ENCODE measurements at regions not wholly inside any gene's neighbourhood (a gene's known extent, or its start where the extent isn't known, plus 50 kb on each side); places are given as distances from the start of the nearest gene placed in this dataset.

GRCh38 chr22:47384977-47385376, 622.5 kb downstream of the TBC1D22A start:
- no peak for TF ChIP-seq CTCF (IDR thresholded peaks at IDR 0.05)
- TF ChIP-seq POLR2A (IDR thresholded peaks at IDR 0.05) = no peak
- no peaks in the 10 kb centered on the region for H3K27me3 ChIP-seq
- intact Hi-C loops (cut with DNase I) = no loop called here
- 64 to 79% (median 72%) methylated on average over 8 of the region's 8 CpGs for WGBS, 4 donors
- no peaks in the 10 kb centered on the region for H3K36me3 ChIP-seq (replicated peaks in 1 of 2)
- no peaks in the 10 kb centered on the region for H3K4me1 ChIP-seq (replicated peaks in 1 of 2)
- no peak overlapping the region for H3K27ac ChIP-seq
- DNase-seq = no peak
- no peak overlapping the region for H3K4me3 ChIP-seq
- H3K9me3 ChIP-seq (replicated peaks in 1 of 3) = no peaks in the 10 kb centered on the region

- no peaks in the 10 kb centered on the region for H3K36me3 ChIP-seq (replicated peaks in 1 of 2)
- no peaks in the 10 kb centered on the region for H3K4me1 ChIP-seq (replicated peaks in 1 of 2)
- no peak overlapping the region for H3K4me3 ChIP-seq
- H3K27me3 ChIP-seq = no peaks in the 10 kb centered on the region
- DNase-seq = no peak
- no peak for TF ChIP-seq POLR2A (IDR thresholded peaks at IDR 0.05)
- no peak overlapping the region for H3K27ac ChIP-seq
- 64 to 70% (median 68%) methylated on average over 7 of the region's 7 CpGs for WGBS, 4 donors
- intact Hi-C loops (cut with DNase I) = no loop called here
- H3K9me3 ChIP-seq (replicated peaks in 1 of 3) = no peaks in the 10 kb centered on the region
Observed at GRCh38 chr22:47382164-47382890, 619.9 kb downstream of the TBC1D22A start.

DNA sequence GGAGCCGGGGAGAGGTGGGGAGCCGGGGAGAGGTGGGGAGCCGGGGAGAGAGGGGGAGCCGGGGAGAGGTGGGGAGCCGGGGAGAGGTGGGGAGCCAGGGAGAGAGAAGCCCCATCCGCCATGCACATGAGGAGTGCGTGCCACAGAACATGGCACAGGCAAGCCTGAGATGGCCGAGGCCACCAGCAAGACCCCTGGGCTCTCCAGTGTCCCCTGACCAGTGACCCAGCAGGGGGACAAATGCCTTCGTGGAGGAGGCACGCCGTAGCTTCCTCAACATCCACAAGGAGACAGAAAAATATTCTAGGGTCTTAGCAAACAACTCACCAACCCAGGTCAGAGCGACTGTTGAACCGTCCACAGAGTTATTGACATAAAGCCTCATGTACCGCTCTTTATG, 618.8 kb downstream of the TBC1D22A start:
- intact Hi-C loops (cut with DNase I) = no loop called here
- Histone ChIP-seq H3K36me3 (replicated peaks in 1 of 2) (no peaks in the 10 kb centered on the region), H3K4me1 (replicated peaks in 1 of 2) (no peaks in the 10 kb centered on the region), H3K27ac (no peak overlapping the region), H3K27me3 (no peaks in the 10 kb centered on the region), H3K4me3 (no peak overlapping the region), H3K9me3 (replicated peaks in 1 of 3) (no peaks in the 10 kb centered on the region)
- TF ChIP-seq CTCF (IDR thresholded peaks at IDR 0.05) = no peak
- no peak for TF ChIP-seq POLR2A (IDR thresholded peaks at IDR 0.05)
- DNase-seq = no peak
- 81 to 86% (median 83%) methylated on average over 11 to 14 of the region's 14 CpGs for WGBS, 4 donors

GRCh38 chr22:47380692-47381091, 618.2 kb downstream of the TBC1D22A start:
- Histone ChIP-seq H3K27ac (no peak overlapping the region), H3K27me3 (no peaks in the 10 kb centered on the region), H3K36me3 (replicated peaks in 1 of 2) (no peaks in the 10 kb centered on the region), H3K9me3 (replicated peaks in 1 of 3) (no peaks in the 10 kb centered on the region), H3K4me1 (replicated peaks in 1 of 2) (no peaks in the 10 kb centered on the region), H3K4me3 (no peak overlapping the region)
- DNase-seq = no peak
- intact Hi-C loops (cut with DNase I) = no loop called here
- 70 to 83% (median 75%) methylated on average over 5 of the region's 5 CpGs for WGBS, 4 donors
- no peak for TF ChIP-seq POLR2A (IDR thresholded peaks at IDR 0.05)
- TF ChIP-seq CTCF (IDR thresholded peaks at IDR 0.05) = no peak

DNA sequence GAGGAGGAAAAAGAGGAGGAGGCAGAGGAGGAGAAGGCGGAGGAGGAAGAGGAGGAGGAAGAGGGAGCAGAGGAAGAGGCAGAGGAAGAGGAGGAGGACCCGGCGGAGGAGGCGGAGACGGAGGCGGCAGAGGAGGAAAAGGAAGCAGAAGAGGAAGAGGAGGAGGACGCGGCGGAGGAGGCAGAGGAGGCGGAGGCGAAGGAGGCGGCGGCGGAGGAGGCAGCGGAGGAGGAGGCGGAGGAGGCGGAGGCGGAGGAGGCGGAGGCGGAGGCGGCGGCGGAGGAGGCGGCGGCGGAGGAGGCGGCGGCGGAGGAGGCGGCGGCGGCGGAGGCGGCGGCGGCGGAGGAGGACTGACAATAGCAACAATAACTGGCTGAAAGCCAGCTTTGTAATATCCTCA, 616.6 kb downstream of the TBC1D22A start:
- DNase-seq = no peak
- H3K27ac ChIP-seq = no peak overlapping the region
- TF ChIP-seq POLR2A (IDR thresholded peaks at IDR 0.05) = no peak
- TF ChIP-seq CTCF (IDR thresholded peaks at IDR 0.05) = no peak
- H3K27me3 ChIP-seq = no peaks in the 10 kb centered on the region
- H3K4me3 ChIP-seq = no peak overlapping the region
- no peaks in the 10 kb centered on the region for H3K4me1 ChIP-seq (replicated peaks in 1 of 2)
- no peaks in the 10 kb centered on the region for H3K9me3 ChIP-seq (replicated peaks in 1 of 3)
- 82 to 98% (median 90%) methylated on average over 10 to 32 of the region's 37 CpGs for WGBS, 4 donors
- H3K36me3 ChIP-seq (replicated peaks in 1 of 2) = no peaks in the 10 kb centered on the region
- intact Hi-C loops (cut with DNase I) = no loop called here

All from adrenal gland (tissue), 9 donors.